ENCODE measurements at regions not wholly inside any gene's neighbourhood (a gene's known extent, or its start where the extent isn't known, plus 50 kb on each side); places are given as distances from the start of the nearest gene placed in this dataset.

- Histone ChIP-seq H3K4me1 (no peaks in the 10 kb centered on the region), H3K27ac (no peak overlapping the region), H2AFZ (no peak overlapping the region), H3K9ac (no peak overlapping the region), H3K79me2 (no peaks in the 10 kb centered on the region), H3K27me3 (ENCODE audit: control insufficient read depth, insufficient read depth, low read length) (no peaks in the 10 kb centered on the region), H3K36me3 (ENCODE audit: control insufficient read depth, insufficient read depth, low read length) (no peaks in the 10 kb centered on the region), H3K4me2 (ENCODE audit: low read length) (no peak overlapping the region), H3K9me3 (ENCODE audit: control insufficient read depth, low read length) (peaks cover 5% of the 10 kb centered on the region), H3K4me3 (ENCODE audit: low read depth, low read length) (no peak overlapping the region)
- TF ChIP-seq CTCF (IDR thresholded peaks at IDR 0.05): no peak
These were observed 853.5 kb downstream of the KCNMA1 start for GRCh38 chr10:76784076-76784475.

GRCh38 chr10:76779796-76780301 lies 857.8 kb downstream of the KCNMA1 start:
- TF ChIP-seq CTCF (IDR thresholded peaks at IDR 0.05): no peak
- Histone ChIP-seq H3K4me1 (no peaks in the 10 kb centered on the region), H3K27ac (no peak overlapping the region), H3K27me3 (ENCODE audit: control insufficient read depth, insufficient read depth, low read length) (no peaks in the 10 kb centered on the region), H3K9me3 (ENCODE audit: control insufficient read depth, low read length) (peaks cover 5% of the 10 kb centered on the region), H3K4me2 (ENCODE audit: low read length) (no peak overlapping the region), H3K79me2 (no peaks in the 10 kb centered on the region), H3K4me3 (ENCODE audit: low read depth, low read length) (no peak overlapping the region), H2AFZ (no peak overlapping the region), H3K9ac (no peak overlapping the region), H3K36me3 (ENCODE audit: control insufficient read depth, insufficient read depth, low read length) (no peaks in the 10 kb centered on the region)

DNA sequence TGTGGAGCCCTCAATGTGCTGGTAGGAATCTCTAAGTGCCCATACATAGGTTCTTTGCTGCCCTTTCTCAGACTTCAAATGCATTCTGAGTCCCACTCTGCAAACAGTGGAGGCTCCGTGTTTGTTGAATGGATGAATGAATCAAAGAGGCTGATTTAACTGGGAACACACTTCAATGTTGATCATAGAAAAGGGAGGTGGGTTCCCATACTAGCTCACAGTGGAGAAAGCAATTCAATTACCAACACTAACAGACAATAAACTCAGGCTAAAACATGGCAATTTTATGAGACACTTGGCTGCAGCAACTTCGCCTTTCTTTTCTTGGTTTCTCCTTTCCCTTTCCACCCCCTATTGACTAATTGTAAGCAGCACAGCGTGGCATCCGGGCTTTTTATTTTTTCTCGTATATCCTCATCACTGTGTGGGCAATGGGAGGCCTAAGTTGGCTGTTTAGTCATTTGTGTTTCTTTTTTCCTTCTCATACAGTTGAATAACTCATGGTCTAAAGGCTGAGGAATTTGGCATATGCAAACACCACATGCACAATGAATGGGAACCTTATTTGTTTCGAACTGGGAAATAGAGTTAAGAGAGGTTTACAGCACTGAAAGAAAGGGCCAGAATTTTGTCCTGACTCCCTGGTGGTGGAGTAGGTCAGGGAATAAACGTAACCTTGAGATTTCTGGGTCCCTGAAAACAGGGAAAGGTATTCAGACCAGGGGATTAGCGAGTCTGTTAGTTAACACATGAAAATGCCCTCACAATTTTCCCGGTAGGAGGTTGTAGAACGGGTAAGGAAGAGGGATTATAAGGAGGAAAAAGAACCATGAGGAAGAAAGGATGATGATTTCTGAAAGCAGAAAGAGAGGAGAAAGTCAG lies 858.5 kb downstream of the KCNMA1 start:
- no peak for TF ChIP-seq CTCF (IDR thresholded peaks at IDR 0.05)
- no peak overlapping the region for H3K4me2 ChIP-seq (ENCODE audit: low read length)
- H3K4me3 ChIP-seq (ENCODE audit: low read depth, low read length): no peak overlapping the region
- H3K9me3 ChIP-seq (ENCODE audit: control insufficient read depth, low read length): peaks cover 5% of the 10 kb centered on the region
- H3K27ac ChIP-seq: no peak overlapping the region
- no peak overlapping the region for H2AFZ ChIP-seq
- no peaks in the 10 kb centered on the region for H3K4me1 ChIP-seq
- H3K27me3 ChIP-seq (ENCODE audit: control insufficient read depth, insufficient read depth, low read length): no peaks in the 10 kb centered on the region
- H3K9ac ChIP-seq: no peak overlapping the region
- H3K36me3 ChIP-seq (ENCODE audit: control insufficient read depth, insufficient read depth, low read length): no peaks in the 10 kb centered on the region
- no peaks in the 10 kb centered on the region for H3K79me2 ChIP-seq

DNA sequence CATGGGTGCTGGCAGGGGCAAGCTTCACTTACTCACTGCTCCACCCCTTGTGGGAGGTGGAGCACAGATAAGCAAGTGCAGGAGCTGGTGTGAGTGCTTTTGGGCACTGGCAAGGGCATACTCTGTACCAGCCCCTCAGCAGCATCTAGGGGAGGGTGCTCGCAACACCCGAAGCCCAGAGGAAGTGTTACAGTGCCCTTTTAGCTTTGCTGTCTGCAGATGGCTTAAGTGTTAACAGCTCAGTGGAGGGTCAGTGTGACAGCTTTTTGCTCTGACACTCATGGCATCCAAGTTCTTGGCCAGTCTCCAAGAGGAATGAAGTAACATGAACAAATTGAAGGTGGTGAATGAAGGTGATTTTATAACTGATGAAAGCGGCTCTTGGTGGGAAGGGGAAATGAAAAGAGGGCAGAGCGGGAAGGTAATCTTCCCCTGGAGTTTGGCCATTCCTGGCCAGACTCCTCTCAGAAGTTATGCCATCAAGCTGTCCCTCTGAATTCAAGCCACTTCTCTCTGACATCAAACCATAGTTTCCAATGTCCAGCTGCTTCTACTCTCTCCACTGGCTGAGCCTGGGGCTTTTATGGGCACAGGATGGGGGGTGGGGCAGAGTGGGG lies 862.5 kb downstream of the KCNMA1 start:
- Histone ChIP-seq H3K27me3 (ENCODE audit: control insufficient read depth, insufficient read depth, low read length) (no peaks in the 10 kb centered on the region), H3K4me1 (no peaks in the 10 kb centered on the region), H3K4me2 (ENCODE audit: low read length) (no peak overlapping the region), H3K79me2 (no peaks in the 10 kb centered on the region), H3K27ac (no peak overlapping the region), H3K4me3 (ENCODE audit: low read depth, low read length) (no peak overlapping the region), H3K36me3 (ENCODE audit: control insufficient read depth, insufficient read depth, low read length) (no peaks in the 10 kb centered on the region), H3K9ac (no peak overlapping the region), H3K9me3 (ENCODE audit: control insufficient read depth, low read length) (no peaks in the 10 kb centered on the region), H2AFZ (no peak overlapping the region)
- TF ChIP-seq CTCF (IDR thresholded peaks at IDR 0.05): no peak

Data from parathyroid adenoma (tissue), 2 donors.